SK-N-SH treated with all-trans-retinoic acid at 6 μM for 48 hours (cell line): ENCODE measurements at regions not wholly inside any gene's neighbourhood (a gene's known extent, or its start where the extent isn't known, plus 50 kb on each side); places are given as distances from the start of the nearest gene placed in this dataset.

ENCODE experiments used
- ATAC-seq: fragments of 200-7000 bp; cut with Tn5 transposase; 3 replicates; pipeline ENCODE4 v1.9.1; 2020; ENCODE audit warnings: mild to moderate bottlenecking, moderate library complexity
- ARNTL ChIP-seq: fragments of 450-650 bp; formaldehyde crosslinking; IDR thresholded peaks from 2 replicates; pipeline ENCODE4 v1.5.0; 2020; ENCODE audit warnings: low read depth, mild to moderate bottlenecking, moderate library complexity, borderline replicate concordance
- BACH2 ChIP-seq: fragments of 250-450 bp; sonication (Bioruptor Pico); IDR thresholded peaks from 2 replicates; pipeline ENCODE4 v1.9.0; 2021; ENCODE audit warnings: mild to moderate bottlenecking, borderline replicate concordance
- ESRRG ChIP-seq: fragments of 250-450 bp; sonication (Bioruptor Pico); IDR thresholded peaks from 2 replicates; pipeline ENCODE4 v1.6.1; 2021; ENCODE audit warnings: mild to moderate bottlenecking
- GLIS3 ChIP-seq: fragments of 250-450 bp; sonication (Bioruptor Pico); IDR thresholded peaks from 2 replicates; pipeline ENCODE4 v1.5.0; 2020; ENCODE audit warnings: mild to moderate bottlenecking, moderate library complexity
- ISL1 ChIP-seq: fragments of 250-450 bp; sonication (Bioruptor Pico); IDR thresholded peaks from 2 replicates; pipeline ENCODE4 v2.1.2; 2022; ENCODE audit warnings: mild to moderate bottlenecking, moderate library complexity
- OSR1 ChIP-seq: fragments of 250-450 bp; sonication (Bioruptor Pico); IDR thresholded peaks from 2 replicates; pipeline ENCODE4 v1.8.0; 2022; ENCODE audit warnings: moderate library complexity, mild to moderate bottlenecking, inconsistent platforms
- RARB ChIP-seq: fragments of 250-450 bp; sonication (Bioruptor Pico); IDR thresholded peaks from 2 replicates; pipeline ENCODE4 v1.8.0; 2021; ENCODE audit warnings: mild to moderate bottlenecking, moderate library complexity
- TCF4 ChIP-seq: fragments of 250-450 bp; sonication (Bioruptor Pico); IDR thresholded peaks from 2 replicates; pipeline ENCODE4 v1.8.0; 2021; ENCODE audit warnings: mild to moderate bottlenecking, moderate library complexity, borderline replicate concordance
- TOX ChIP-seq: fragments of 250-450 bp; sonication (Bioruptor Pico); IDR thresholded peaks from 2 replicates; pipeline ENCODE4 v1.8.0; 2021; ENCODE audit warnings: mild to moderate bottlenecking, moderate library complexity, borderline replicate concordance
- ZC3H10 ChIP-seq: fragments of 250-450 bp; sonication (Bioruptor Pico); IDR thresholded peaks from 2 replicates; pipeline ENCODE4 v1.5.1; 2021; ENCODE audit warnings: mild to moderate bottlenecking, moderate library complexity
- ZFP3 ChIP-seq: fragments of 250-450 bp; sonication (Bioruptor Pico); IDR thresholded peaks from 2 replicates; pipeline ENCODE4 v1.5.0; 2020; ENCODE audit warnings: mild to moderate bottlenecking, moderate library complexity
- ZFP30 ChIP-seq: fragments of 450-650 bp; formaldehyde crosslinking; IDR thresholded peaks from 2 replicates; pipeline ENCODE4 v1.5.0; 2022; ENCODE audit warnings: mild to moderate bottlenecking, moderate library complexity
- ZNF565 ChIP-seq: fragments of 450-650 bp; formaldehyde crosslinking; conservative IDR thresholded peaks from 2 replicates; pipeline ENCODE4 v1.5.0; 2020; ENCODE audit warnings: low read depth, mild to moderate bottlenecking, moderate library complexity
- ZNF70 ChIP-seq: fragments of 450-650 bp; formaldehyde crosslinking; IDR thresholded peaks from 2 replicates; pipeline ENCODE4 v1.5.0; 2020; ENCODE audit warnings: mild to moderate bottlenecking, moderate library complexity
- ZNF8 ChIP-seq: fragments of 450-650 bp; formaldehyde crosslinking; IDR thresholded peaks from 2 replicates; pipeline ENCODE4 v1.5.0; 2020; ENCODE audit warnings: mild to moderate bottlenecking, moderate library complexity
- TF ChIP-seq, protein P1 (sequence below): fragments of 250-450 bp; sonication (Bioruptor Pico); IDR thresholded peaks from 2 replicates; pipeline ENCODE4 v1.5.1; 2020; ENCODE audit warnings: low read depth, mild to moderate bottlenecking, moderate library complexity
- TF ChIP-seq, protein P2 (sequence below): fragments of 250-450 bp; sonication (Bioruptor Pico); IDR thresholded peaks from 2 replicates; pipeline ENCODE4 v1.5.0; 2020; ENCODE audit warnings: mild to moderate bottlenecking, moderate library complexity
- TF ChIP-seq, protein P3 (sequence below): fragments of 250-450 bp; sonication (Bioruptor Pico); IDR thresholded peaks from 2 replicates; pipeline ENCODE4 v1.5.1; 2021; ENCODE audit warnings: mild to moderate bottlenecking, moderate library complexity
- TF ChIP-seq, protein P4 (sequence below): fragments of 250-450 bp; sonication (Bioruptor Pico); IDR thresholded peaks from 2 replicates; pipeline ENCODE4 v1.8.0; 2020; ENCODE audit warnings: mild to moderate bottlenecking, moderate library complexity, borderline replicate concordance
- TF ChIP-seq, protein P5 (sequence below): fragments of 250-450 bp; sonication (Bioruptor Pico); IDR thresholded peaks from 2 replicates; pipeline ENCODE4 v1.8.0; 2021; ENCODE audit warnings: low read depth, mild to moderate bottlenecking, moderate library complexity, borderline replicate concordance

DNA sequence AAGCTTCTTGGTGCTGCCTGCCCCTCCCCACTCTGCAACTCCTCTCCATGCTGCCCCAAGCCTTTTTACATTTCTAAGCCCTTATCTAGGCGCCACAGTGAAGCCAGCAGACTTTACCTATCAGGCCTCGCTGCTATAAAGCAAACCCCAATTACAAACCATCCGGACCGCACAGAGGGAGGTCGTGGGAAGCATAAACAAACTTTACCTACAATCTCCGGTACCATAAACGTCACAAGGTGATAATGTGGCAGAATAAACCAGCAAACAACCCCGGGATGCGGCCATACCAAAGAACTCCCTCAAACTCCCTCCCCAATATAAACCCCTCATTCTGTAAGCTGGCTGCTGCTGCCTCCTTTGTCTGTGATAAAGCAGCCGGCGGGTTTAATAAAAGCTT is 54.0 kb upstream of the ZCCHC13 start:
- ATAC-seq, result no peak
- TF ChIP-seq ZNF70 (CRISPR knock-in tag), result no peak
- no peak for TF ChIP-seq ZC3H10 (CRISPR knock-in tag)

DNA sequence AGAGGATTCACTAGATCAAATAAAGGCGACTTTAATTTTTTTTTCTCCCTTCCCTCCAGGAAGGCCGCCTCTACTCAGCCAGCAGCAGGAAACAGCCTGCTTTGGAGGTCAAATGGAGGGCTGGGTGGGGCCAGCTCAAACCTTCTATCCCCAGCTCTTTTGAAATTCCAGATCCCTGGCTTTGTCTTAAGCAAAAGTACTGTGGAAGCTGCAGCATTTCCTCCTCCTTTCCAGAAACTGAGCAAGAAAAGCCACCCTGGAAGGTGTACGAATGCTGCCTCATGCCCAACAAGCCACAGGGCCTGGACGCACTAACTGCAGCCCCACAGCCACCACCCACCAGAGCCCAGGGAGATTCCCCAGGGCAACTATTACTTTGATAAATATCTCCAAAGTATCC is 55.1 kb upstream of the ZCCHC13 start:
- no peak for ATAC-seq
- TF ChIP-seq, protein P1, sequence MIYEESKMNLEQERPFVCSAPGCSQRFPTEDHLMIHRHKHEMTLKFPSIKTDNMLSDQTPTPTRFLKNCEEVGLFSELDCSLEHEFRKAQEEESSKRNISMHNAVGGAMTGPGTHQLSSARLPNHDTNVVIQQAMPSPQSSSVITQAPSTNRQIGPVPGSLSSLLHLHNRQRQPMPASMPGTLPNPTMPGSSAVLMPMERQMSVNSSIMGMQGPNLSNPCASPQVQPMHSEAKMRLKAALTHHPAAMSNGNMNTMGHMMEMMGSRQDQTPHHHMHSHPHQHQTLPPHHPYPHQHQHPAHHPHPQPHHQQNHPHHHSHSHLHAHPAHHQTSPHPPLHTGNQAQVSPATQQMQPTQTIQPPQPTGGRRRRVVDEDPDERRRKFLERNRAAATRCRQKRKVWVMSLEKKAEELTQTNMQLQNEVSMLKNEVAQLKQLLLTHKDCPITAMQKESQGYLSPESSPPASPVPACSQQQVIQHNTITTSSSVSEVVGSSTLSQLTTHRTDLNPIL (CRISPR knock-in tag), result no peak
- TF ChIP-seq ZFP30 (CRISPR knock-in tag), result no peak
- TF ChIP-seq ZNF8 (CRISPR knock-in tag), result no peak
- TF ChIP-seq TOX (CRISPR knock-in tag), result no peak
- no peak for TF ChIP-seq ZC3H10 (CRISPR knock-in tag)
- no peak for TF ChIP-seq ISL1 (CRISPR knock-in tag)
- no peak for TF ChIP-seq ZNF565
- TF ChIP-seq ZFP3, result no peak
- no peak for TF ChIP-seq BACH2 (CRISPR knock-in tag)
- TF ChIP-seq ESRRG (CRISPR knock-in tag), result no peak
- TF ChIP-seq, protein P2, sequence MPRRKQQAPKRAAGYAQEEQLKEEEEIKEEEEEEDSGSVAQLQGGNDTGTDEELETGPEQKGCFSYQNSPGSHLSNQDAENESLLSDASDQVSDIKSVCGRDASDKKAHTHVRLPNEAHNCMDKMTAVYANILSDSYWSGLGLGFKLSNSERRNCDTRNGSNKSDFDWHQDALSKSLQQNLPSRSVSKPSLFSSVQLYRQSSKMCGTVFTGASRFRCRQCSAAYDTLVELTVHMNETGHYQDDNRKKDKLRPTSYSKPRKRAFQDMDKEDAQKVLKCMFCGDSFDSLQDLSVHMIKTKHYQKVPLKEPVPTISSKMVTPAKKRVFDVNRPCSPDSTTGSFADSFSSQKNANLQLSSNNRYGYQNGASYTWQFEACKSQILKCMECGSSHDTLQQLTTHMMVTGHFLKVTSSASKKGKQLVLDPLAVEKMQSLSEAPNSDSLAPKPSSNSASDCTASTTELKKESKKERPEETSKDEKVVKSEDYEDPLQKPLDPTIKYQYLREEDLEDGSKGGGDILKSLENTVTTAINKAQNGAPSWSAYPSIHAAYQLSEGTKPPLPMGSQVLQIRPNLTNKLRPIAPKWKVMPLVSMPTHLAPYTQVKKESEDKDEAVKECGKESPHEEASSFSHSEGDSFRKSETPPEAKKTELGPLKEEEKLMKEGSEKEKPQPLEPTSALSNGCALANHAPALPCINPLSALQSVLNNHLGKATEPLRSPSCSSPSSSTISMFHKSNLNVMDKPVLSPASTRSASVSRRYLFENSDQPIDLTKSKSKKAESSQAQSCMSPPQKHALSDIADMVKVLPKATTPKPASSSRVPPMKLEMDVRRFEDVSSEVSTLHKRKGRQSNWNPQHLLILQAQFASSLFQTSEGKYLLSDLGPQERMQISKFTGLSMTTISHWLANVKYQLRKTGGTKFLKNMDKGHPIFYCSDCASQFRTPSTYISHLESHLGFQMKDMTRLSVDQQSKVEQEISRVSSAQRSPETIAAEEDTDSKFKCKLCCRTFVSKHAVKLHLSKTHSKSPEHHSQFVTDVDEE (CRISPR knock-in tag), result no peak
- TF ChIP-seq TCF4 (CRISPR knock-in tag), result no peak
- TF ChIP-seq, protein P3, sequence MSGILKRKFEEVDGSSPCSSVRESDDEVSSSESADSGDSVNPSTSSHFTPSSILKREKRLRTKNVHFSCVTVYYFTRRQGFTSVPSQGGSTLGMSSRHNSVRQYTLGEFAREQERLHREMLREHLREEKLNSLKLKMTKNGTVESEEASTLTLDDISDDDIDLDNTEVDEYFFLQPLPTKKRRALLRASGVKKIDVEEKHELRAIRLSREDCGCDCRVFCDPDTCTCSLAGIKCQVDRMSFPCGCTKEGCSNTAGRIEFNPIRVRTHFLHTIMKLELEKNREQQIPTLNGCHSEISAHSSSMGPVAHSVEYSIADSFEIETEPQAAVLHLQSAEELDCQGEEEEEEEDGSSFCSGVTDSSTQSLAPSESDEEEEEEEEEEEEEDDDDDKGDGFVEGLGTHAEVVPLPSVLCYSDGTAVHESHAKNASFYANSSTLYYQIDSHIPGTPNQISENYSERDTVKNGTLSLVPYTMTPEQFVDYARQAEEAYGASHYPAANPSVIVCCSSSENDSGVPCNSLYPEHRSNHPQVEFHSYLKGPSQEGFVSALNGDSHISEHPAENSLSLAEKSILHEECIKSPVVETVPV (CRISPR knock-in tag), result no peak
- TF ChIP-seq, protein P4, sequence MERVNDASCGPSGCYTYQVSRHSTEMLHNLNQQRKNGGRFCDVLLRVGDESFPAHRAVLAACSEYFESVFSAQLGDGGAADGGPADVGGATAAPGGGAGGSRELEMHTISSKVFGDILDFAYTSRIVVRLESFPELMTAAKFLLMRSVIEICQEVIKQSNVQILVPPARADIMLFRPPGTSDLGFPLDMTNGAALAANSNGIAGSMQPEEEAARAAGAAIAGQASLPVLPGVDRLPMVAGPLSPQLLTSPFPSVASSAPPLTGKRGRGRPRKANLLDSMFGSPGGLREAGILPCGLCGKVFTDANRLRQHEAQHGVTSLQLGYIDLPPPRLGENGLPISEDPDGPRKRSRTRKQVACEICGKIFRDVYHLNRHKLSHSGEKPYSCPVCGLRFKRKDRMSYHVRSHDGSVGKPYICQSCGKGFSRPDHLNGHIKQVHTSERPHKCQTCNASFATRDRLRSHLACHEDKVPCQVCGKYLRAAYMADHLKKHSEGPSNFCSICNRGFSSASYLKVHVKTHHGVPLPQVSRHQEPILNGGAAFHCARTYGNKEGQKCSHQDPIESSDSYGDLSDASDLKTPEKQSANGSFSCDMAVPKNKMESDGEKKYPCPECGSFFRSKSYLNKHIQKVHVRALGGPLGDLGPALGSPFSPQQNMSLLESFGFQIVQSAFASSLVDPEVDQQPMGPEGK (CRISPR knock-in tag), result no peak
- TF ChIP-seq RARB (CRISPR knock-in tag), result no peak
- TF ChIP-seq ZNF70 (CRISPR knock-in tag), result no peak
- no peak for TF ChIP-seq GLIS3
- TF ChIP-seq OSR1 (CRISPR knock-in tag), result no peak
- TF ChIP-seq, all 23 proteins: peak for 0

DNA sequence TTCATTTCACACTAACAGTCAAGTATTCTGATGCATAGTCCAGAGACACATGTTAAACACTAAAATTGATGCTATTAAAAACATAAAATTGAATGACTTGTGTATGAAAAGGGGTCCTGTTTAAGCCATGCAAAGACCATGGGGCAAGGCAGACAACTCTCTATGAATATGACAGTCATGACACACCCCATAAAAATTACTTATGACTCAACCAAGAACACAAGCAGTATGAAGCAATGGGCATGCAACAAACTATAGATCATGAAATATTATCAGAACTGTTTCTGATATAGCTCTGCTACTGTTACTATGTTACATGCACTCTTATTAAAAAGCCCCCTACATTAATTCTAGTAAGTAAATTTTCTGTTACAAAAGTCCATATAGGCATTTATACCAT is 57.5 kb upstream of the ZCCHC13 start:
- no peak for ATAC-seq
- TF ChIP-seq OSR1 (CRISPR knock-in tag), result no peak
- no peak for TF ChIP-seq RARB (CRISPR knock-in tag)

DNA sequence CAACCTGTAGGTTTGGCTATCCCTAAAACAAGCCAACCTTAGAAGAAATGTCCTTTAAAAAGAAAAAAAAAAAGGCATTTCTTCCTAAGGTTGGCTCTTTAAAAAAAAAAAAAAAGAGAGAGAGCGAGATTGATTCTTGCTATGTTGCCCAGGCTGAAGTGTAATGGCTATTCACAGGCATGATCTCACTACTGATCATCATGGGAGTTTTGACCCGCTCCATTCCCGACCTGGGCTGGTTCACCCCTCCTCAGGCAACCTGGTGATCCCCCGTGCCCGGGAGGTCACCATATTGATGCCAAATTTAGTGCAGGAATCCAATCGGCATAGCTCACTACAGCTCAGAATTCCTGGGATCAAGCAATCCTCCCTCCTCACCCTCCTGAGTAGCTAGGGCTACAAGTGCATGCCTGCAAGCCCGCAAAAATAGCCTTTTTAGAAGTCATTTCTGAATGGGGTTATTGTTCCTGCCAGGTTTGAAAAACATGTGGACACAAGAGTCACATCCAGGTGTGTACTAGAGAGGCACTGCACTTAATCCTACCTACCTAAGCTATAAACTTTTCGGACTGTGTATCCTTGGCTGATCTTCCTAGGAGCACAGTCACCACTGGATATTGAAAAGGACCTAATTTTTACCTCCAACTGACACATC is 61.4 kb upstream of the ZCCHC13 start:
- TF ChIP-seq ESRRG (CRISPR knock-in tag) (no peak), ISL1 (CRISPR knock-in tag) (no peak), OSR1 (CRISPR knock-in tag) (no peak), RARB (CRISPR knock-in tag) (no peak), ARNTL (CRISPR knock-in tag) (no peak)
- TF ChIP-seq, protein P5, sequence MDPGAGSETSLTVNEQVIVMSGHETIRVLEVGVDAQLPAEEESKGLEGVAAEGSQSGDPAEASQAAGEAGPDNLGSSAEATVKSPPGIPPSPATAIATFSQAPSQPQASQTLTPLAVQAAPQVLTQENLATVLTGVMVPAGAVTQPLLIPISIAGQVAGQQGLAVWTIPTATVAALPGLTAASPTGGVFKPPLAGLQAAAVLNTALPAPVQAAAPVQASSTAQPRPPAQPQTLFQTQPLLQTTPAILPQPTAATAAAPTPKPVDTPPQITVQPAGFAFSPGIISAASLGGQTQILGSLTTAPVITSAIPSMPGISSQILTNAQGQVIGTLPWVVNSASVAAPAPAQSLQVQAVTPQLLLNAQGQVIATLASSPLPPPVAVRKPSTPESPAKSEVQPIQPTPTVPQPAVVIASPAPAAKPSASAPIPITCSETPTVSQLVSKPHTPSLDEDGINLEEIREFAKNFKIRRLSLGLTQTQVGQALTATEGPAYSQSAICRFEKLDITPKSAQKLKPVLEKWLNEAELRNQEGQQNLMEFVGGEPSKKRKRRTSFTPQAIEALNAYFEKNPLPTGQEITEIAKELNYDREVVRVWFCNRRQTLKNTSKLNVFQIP (CRISPR knock-in tag), result no peak
- TF ChIP-seq, protein P3 (CRISPR knock-in tag), result no peak
- TF ChIP-seq, protein P1 (CRISPR knock-in tag), result no peak
- ATAC-seq, result no peak
